Body of pancreas (tissue), 4 donors: ENCODE measurements at regions not wholly inside any gene's neighbourhood (a gene's known extent, or its start where the extent isn't known, plus 50 kb on each side); places are given as distances from the start of the nearest gene placed in this dataset.

Experiments used
- POLR2A ChIP-seq, 3 donors: fragments of 450-650 bp; IDR thresholded peaks; one replicate each; pipeline ENCODE4 v1.6.1; 2016; ENCODE audit warnings: antibody characterized with exemption in 3 of 3, mild to moderate bottlenecking in 2 of 3
- TF ChIP-seq, protein P1 (sequence below), 7 experiments: fragments of 450-650 bp in 4 of 7; fragments of 200-600 bp in 3 of 7; sonication (generic) in 3 of 7; IDR thresholded peaks; one replicate each; pipeline ENCODE4 v1.5.1; 2016 to 2019; ENCODE audit warnings: antibody characterized with exemption in 7 of 7

DNA sequence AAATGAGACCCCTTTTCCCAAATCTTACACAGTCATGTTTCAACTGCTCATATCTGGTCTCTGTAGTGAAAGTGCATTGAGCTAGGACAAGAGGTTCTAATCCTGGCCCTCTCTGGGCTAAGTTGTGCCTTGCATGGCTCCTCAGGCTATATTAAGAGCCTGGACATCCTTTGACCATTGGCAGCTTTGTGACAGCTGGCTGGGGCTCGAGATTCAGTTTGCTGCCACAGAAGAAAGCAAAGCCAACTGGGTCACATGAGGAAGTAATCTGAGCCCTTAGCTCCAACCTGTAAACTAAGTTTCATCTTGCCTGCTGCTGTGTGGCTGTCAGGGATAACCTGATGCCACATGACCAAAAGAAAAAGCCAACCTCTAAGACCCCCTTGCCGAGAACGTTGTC is 51.8 kb upstream of the JADE1 start:
- TF ChIP-seq POLR2A (IDR thresholded peaks at IDR 0.05): no peak
- TF ChIP-seq, protein P1, sequence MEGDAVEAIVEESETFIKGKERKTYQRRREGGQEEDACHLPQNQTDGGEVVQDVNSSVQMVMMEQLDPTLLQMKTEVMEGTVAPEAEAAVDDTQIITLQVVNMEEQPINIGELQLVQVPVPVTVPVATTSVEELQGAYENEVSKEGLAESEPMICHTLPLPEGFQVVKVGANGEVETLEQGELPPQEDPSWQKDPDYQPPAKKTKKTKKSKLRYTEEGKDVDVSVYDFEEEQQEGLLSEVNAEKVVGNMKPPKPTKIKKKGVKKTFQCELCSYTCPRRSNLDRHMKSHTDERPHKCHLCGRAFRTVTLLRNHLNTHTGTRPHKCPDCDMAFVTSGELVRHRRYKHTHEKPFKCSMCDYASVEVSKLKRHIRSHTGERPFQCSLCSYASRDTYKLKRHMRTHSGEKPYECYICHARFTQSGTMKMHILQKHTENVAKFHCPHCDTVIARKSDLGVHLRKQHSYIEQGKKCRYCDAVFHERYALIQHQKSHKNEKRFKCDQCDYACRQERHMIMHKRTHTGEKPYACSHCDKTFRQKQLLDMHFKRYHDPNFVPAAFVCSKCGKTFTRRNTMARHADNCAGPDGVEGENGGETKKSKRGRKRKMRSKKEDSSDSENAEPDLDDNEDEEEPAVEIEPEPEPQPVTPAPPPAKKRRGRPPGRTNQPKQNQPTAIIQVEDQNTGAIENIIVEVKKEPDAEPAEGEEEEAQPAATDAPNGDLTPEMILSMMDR (IDR thresholded peaks at IDR 0.05): no peak
